ENCODE measurements at regions not wholly inside any gene's neighbourhood (a gene's known extent, or its start where the extent isn't known, plus 50 kb on each side); places are given as distances from the start of the nearest gene placed in this dataset.

- no peak for TF ChIP-seq ARID3A (IDR thresholded peaks at IDR 0.05; ENCODE audit: low read depth, low read length)
- TF ChIP-seq MXD1 (CRISPR knock-in tag; IDR thresholded peaks at IDR 0.05): no peak
- TF ChIP-seq CBX2 (IDR thresholded peaks at IDR 0.05; ENCODE audit: low read depth, low read length): no peak
- TF ChIP-seq CBX2 (CRISPR knock-in tag; IDR thresholded peaks at IDR 0.05; ENCODE audit: low read depth): no peak
- no peak for TF ChIP-seq TEAD2 (CRISPR knock-in tag; IDR thresholded peaks at IDR 0.05)
- TF ChIP-seq TFE3 (CRISPR knock-in tag; IDR thresholded peaks at IDR 0.05): no peak
Measured at GRCh38 chr21:15233611-15234010, 168.8 kb upstream of the NRIP1 start (continued).

GRCh38 chr21:15236111-15236510 lies 171.3 kb upstream of the NRIP1 start:
- POLR2A ChIA-PET: no interaction called here

More at GRCh38 chr21:15236111-15236510, 171.3 kb upstream of the NRIP1 start:
- BruUV-seq (replicated peaks): no TSS peak
- H3K4me3 ChIP-seq (replicated peaks in 1 of 3; ENCODE audit: insufficient read depth in 1 of 3, low read depth in 2 of 3, low read length in 3 of 3): no peak overlapping the region
- H3K27ac ChIP-seq (ENCODE audit: extremely low read length, insufficient read depth, low read length): no peak overlapping the region
- CTCF ChIA-PET (ENCODE audit: low intra/inter-chr PET ratio, low total read pairs): no interaction called here
- H3K4me2 ChIP-seq (ENCODE audit: low read depth, low read length): no peak overlapping the region
- in situ Hi-C loops (cut with HindIII; ENCODE audit: extremely low pct_ligation_motif_present, low pct_unique_long_range_greater_than_20kb) (no loop called here), intact Hi-C loops (cut with micrococcal nuclease; ENCODE audit: unreplicated experiment) (no loop called here)
- H2AFZ ChIP-seq (ENCODE audit: low read length): no peak overlapping the region
- H3K27me3 ChIP-seq (ENCODE audit: control insufficient read depth in 1 of 2, insufficient read depth in 2 of 2, low read length in 2 of 2): no peaks in the 10 kb centered on the region
- DNase-seq (ENCODE audit: low spot score): no peak
- no peak for ATAC-seq
- no peaks in the 10 kb centered on the region for H3K9me3 ChIP-seq (ENCODE audit: low read length)
- 100% methylated on average over 2 of the region's 2 CpGs for WGBS (ENCODE audit: low lambda C conversion rate)
- no peaks in the 10 kb centered on the region for H4K20me1 ChIP-seq (ENCODE audit: insufficient read depth, low read length)
- no peak overlapping the region for H3K9ac ChIP-seq (ENCODE audit: insufficient read depth, low read depth, low read length)
- no peaks in the 10 kb centered on the region for H3K79me2 ChIP-seq (ENCODE audit: insufficient read depth, low read length)
- no peaks in the 10 kb centered on the region for H3K4me1 ChIP-seq (ENCODE audit: insufficient read depth, low read length)
- TF ChIP-seq ZBTB44 (CRISPR knock-in tag; IDR thresholded peaks at IDR 0.05) (no peak), MTF1 (CRISPR knock-in tag; IDR thresholded peaks at IDR 0.05) (no peak), PRDM10 (CRISPR knock-in tag; IDR thresholded peaks at IDR 0.05; ENCODE audit: low read depth) (no peak), LRRFIP1 (CRISPR knock-in tag; conservative IDR thresholded peaks at IDR 0.05) (no peak), ZNF337 (CRISPR knock-in tag; IDR thresholded peaks at IDR 0.05; ENCODE audit: borderline replicate concordance, low read depth) (no peak), ZNF607 (CRISPR knock-in tag; IDR thresholded peaks at IDR 0.05; ENCODE audit: borderline replicate concordance) (no peak)
- no peaks in the 10 kb centered on the region for H3K36me3 ChIP-seq (replicated peaks in 1 of 2; ENCODE audit: control insufficient read depth in 1 of 2, insufficient read depth in 2 of 2, low read length in 2 of 2)
- FAIRE-seq: no peak
